GM19397 (cell line): ENCODE measurements at regions not wholly inside any gene's neighbourhood (a gene's known extent, or its start where the extent isn't known, plus 50 kb on each side); places are given as distances from the start of the nearest gene placed in this dataset.

ENCODE experiments used
- ATAC-seq: cut with Tn5 transposase; IDR thresholded peaks from one replicate; pipeline ENCODE4 v1.9.1; 2021; ENCODE audit warnings: mild to moderate bottlenecking, moderate library complexity; ENCODE audit not compliant: unreplicated experiment

GRCh38 chr9:113781381-113781780 lies 94.7 kb upstream of the ZNF618 start:
- ATAC-seq: no peak

DNA sequence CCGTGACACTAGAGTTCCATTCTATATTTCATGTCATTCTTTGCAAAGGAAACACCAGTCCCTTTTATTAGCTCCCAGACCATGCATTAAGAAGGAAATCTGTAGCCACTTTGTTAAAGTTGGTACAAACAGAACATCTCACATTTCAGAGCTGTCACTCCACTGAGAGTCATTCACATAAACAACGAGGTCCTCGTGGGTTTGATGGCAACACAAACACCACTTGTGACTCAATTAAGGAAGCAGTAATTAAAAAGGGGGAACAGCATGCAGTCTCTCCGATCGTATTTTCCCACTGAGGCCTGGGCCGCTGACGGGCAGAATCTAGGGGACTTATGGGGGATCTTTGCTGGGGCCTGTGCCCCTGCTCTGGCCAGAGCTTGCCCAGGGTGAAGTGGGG lies 94.2 kb upstream of the ZNF618 start:
- ATAC-seq: no peak

- no peak for ATAC-seq
Measured at GRCh38 chr9:113783475-113783874, 92.6 kb upstream of the ZNF618 start.

GRCh38 chr9:113785334-113785733 lies 90.8 kb upstream of the ZNF618 start:
- no peak for ATAC-seq

- ATAC-seq: no peak
Measured at GRCh38 chr9:113786071-113786470, 90.0 kb upstream of the ZNF618 start.

- no peak for ATAC-seq
Measured at GRCh38 chr9:113787871-113788270, 88.2 kb upstream of the ZNF618 start.

GRCh38 chr9:113788616-113789330 lies 87.3 kb upstream of the ZNF618 start:
- no peak for ATAC-seq

DNA sequence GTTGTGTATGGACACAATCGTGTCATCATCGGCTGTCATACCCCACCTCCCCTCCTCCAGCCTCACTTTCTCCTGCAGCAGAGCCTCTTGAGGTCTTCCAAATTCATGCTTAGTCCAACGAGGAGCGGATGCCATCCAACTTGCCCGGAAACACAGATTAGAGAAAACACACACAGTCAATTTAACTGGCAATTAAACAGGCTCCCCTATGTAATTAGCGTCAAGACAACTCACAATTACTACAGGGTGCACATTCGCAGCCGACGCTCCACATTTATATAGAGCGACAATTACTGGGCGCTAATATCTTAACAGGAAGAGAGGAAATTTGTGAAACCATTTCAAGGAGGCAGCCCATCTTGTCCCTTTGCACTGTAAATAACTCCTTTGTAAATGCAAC lies 86.0 kb upstream of the ZNF618 start:
- ATAC-seq: no peak

GRCh38 chr9:113793558-113793957 lies 82.6 kb upstream of the ZNF618 start:
- no peak for ATAC-seq

DNA sequence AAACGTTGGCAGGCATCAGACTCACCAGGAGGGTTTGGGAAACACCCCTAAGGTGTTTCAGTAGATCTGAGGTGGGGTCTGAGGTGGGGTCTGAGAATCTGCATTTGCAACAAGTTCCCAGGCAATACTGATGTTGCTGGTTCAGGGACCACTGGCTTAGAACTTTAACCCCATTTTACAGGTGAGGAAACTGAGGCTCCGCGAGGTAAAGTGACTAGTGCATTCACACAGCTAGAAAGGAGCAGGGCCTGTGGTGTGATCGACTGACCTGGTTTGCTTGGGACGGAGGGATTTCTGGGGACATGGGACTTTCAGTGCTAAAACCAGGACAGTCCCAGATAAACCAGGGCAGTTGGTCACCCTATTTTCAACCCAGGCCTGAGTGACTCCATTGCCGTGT lies 81.4 kb upstream of the ZNF618 start:
- ATAC-seq: no peak

GRCh38 chr9:113795811-113796392 lies 80.2 kb upstream of the ZNF618 start:
- no peak for ATAC-seq

DNA sequence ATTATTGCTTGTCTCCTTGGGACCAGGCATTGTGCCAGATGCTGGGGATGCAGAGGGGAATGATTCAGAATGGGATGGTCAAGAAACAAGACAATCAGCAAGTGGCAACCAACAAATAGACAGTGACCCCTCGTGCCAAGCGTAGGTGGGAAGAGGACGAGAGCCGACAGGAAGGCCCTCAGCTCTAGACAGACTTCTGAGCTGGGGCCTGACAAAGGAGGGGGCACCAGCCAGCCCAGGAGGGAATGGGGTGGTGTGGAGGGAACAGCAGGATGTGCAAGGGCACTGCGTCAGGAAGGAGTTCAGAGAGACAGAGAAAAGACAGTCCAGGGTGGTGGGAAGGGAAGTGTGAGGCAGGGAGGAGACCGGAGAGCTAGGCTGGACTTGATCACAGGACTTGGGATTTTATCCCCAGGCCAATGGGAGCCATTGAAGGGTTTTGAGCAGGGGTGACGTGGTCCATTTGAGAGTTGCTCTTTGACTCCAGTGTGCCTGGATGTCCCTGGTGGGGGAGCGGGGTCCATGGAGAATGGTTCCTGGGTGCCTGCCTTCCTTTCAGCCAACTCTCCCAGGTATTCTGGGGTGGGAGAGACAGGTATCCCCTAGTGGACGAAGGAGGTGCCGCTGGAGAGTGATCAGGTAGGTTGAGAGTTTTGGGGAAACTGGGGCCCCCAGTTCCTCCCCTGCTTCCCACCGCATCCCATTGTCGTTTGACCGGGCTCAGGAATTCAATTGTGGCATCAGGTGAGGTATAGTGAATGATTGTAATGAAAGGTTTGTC lies 79.3 kb upstream of the ZNF618 start:
- ATAC-seq: no peak

DNA sequence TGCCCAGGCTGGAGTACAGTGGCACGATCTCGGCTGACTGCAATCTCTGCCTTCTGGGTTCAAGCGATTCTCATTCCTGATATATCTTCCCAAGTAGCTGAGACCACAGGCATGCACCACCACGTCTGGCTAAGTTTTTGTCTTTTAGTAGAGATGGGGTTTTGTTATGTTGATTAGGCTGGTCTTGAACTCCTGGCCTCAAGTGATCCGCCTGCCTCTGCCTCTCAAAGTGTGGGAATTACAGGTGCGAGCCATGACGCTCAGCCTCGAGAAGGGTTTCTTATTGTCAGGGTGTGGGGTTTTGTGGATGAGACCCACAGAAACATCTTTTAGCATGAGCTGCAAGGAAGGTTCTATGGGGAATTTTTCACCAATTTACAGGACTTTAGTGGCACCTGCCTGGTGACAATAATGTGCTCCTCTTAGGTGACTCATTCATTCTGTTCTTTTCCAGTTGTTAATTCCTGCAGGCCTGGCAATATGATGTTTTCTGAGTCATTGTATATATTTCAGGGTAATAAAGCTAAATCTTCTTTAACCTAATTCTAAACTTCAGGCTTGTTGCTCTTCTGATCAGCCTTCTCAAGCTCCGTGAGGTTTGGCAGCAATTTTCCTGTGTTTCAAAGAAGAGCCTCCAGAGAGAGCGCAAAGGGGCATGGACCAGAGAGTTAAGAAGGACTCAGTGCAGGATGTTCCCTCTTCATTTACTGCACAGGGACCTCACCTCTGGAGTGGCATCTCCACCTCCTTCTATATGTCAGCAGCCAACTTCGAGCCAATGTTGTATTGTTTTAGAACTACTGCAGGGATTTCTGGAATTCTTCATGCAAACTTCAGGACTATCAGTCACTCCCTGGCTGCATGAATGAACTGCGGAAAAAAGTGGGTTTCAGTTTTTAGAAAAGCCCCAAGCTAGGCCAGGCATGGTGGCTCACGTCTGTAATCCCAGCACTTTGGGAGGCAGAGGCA lies 77.8 kb upstream of the ZNF618 start:
- no peak for ATAC-seq

GRCh38 chr9:113800276-113800675 lies 75.8 kb upstream of the ZNF618 start:
- no peak for ATAC-seq

- no peak for ATAC-seq
Measured at GRCh38 chr9:113803811-113804589, 72.1 kb upstream of the ZNF618 start.

DNA sequence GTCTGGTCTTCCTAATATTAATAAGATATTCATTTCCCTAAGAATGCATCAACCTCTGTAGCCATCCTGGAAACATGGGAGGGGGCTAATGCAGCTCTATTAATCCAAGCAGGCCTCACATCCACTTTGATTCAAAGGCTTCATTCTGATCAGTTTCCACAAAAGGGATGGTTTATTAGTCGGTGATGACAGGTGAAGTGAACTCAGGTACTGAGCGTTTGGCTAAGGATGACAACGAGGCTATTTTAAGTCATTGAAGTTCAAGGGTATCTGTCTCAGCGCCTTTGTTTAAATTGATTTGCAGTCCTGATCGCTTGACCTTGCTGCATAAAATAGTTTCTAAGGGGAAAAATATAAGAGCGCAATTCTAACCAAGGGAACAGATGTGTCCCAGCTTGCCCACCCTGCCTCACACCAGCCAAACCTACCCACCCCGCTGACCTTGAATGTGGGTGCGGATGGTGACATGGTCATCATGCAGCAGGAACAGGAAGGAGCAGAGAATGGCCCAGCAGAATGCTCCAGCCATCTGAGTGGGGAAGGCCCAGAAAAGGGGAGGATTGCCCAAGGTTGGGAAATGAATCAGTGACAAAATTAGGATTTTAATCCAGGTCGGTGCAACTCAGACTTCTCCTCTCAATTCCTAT lies 70.5 kb upstream of the ZNF618 start:
- no peak for ATAC-seq

DNA sequence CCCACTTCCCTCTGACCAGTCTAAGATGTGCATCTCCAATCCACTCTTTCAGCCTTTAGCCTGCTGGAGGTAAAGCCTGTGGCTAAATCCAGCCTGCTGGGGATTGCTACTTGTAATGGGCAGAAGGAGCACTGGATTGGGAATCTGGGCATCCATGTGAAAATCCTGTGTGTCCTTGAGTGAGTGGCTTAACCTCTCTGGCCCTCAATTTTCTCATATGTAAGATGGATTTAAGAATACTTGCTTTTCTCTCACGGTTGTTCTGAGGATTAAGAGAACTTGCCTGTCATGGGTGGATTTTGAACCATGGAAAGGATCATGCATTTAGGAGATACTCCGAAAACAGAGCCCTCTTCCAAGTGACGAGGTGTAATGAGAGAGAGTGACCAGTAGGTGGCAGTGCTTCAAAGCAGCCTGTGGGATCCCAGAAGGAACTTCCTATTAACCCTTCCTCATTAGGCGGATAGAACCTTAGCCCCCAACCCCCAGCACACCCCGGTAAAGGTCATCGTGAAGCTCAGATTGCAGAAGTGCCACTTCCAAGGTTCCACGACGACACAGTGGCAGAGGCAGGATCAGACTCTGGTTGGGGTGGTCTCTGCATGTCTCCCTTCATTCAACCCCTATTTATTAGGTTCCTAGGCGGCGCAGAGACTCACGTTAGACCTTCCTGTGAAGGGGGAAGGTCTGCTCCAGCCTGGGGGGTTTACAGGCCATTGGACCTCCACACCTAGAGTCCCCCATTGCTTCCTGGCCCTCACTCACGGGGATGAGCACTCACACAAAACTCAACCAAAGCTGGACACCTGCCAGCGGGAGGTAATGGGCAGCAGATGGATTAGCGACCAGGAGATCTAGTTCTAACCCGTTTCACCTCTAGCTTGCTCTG lies 68.7 kb upstream of the ZNF618 start:
- ATAC-seq: no peak
